Breast epithelium (tissue), 3 donors: ENCODE measurements at regions not wholly inside any gene's neighbourhood (a gene's known extent, or its start where the extent isn't known, plus 50 kb on each side); places are given as distances from the start of the nearest gene placed in this dataset.

Source experiments
- CTCF ChIP-seq, 3 donors: fragments of 450-650 bp; IDR thresholded peaks; one replicate each; pipeline ENCODE4 v1.5.1; 2016 to 2017; ENCODE audit warnings: antibody characterized with exemption in 3 of 3, mild to moderate bottlenecking in 3 of 3, moderate library complexity in 3 of 3
- POLR2AphosphoS5 ChIP-seq, 3 donors: sonication (generic); formaldehyde crosslinking; IDR thresholded peaks; one replicate each; pipeline ENCODE4 v1.6.1; 2017; ENCODE audit warnings: antibody characterized with exemption in 3 of 3

GRCh38 chr12:123069436-123070266 lies 81.2 kb downstream of the PITPNM2 start:
- TF ChIP-seq CTCF (IDR thresholded peaks at IDR 0.05) (no peak), POLR2AphosphoS5 (IDR thresholded peaks at IDR 0.05) (no peak)
